ENCODE measurements at regions not wholly inside any gene's neighbourhood (a gene's known extent, or its start where the extent isn't known, plus 50 kb on each side); places are given as distances from the start of the nearest gene placed in this dataset.
"Not testable (repeated sequence)": the region's sequence is repeated elsewhere in the genome, so short reads cannot be mapped to it uniquely, and the experiment has no call there.

DNA sequence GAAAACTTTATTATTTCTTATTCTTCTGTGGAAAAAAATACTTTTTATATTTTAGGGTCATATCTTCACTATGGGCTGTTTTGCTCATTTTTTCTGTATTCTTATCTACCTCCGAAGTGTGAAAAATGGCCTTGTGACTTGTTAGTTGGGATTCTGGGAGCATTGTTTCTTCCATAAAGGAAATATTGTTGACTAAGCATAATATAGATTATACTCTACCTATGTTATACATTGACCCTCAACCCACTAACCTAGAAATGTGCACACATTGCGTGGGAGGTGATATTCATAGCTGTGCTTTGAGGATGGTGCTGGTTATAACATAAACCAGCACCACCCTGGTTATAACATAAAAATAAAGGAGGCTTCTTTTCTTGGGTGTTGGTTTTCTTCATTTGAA, 259.2 kb upstream of the AADAT start:
- no peak for DNase-seq (ENCODE audit: insufficient read length, low spot score)
- TF ChIP-seq POLR2A (IDR thresholded peaks at IDR 0.05; ENCODE audit: low read depth, low read length), result no peak
- no peak for FAIRE-seq

- not testable (repeated sequence) for FAIRE-seq
Measured at GRCh38 chr4:170347191-170347590, 257.4 kb upstream of the AADAT start.

DNA sequence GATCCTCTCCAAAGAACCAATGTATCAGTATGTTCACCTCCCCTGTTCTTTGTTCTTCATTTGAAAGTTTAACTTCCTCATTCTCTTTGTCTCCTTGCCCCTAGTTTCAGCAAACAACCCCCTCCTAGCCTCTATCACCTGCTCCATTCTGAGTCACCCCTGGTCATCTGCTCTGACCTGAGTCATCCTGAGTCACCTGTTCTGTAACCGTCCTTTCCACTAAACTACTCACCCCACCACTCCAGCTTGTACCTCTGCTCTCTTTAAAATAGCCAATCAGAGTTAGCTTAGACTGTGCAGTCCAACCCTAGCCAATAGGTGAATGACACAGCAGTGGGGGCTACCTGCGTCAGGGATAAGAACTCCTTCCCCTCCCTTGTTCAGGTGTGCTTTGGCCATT, 249.8 kb upstream of the AADAT start:
- TF ChIP-seq POLR2A (IDR thresholded peaks at IDR 0.05; ENCODE audit: low read depth, low read length), result no peak
- DNase-seq (ENCODE audit: insufficient read length, low spot score) (no peak), FAIRE-seq (no peak)

More at GRCh38 chr4:170347191-170347590, 257.4 kb upstream of the AADAT start:
- DNase-seq (ENCODE audit: insufficient read length, low spot score), result not testable (repeated sequence)

DNA sequence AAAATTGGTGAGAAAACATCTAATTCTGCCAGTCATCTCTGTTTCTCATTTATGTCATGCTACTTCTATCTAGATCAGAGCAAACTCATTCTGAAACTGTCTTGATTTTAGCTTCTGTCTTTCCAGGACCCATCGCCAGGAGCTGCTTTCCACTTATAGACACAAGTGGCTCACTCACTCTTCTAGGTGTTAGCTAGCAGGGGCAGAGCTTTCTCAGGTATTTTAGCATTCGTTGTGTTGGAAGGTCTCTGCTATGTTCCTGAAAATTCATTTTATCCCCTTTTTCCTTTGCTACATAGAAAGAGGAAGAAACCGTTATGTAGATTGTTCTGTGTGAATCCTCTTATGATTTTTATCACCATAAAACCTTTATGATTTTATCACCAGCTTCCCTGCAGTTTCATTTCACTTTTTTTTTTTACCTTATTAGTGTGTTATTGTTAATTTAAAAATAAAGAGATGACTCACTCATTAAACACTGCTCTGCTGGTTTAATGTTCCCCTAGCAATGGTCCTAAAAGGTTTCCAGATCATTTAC, 246.6 kb upstream of the AADAT start:
- FAIRE-seq (no peak), DNase-seq (ENCODE audit: insufficient read length, low spot score) (no peak)
- no peak for TF ChIP-seq POLR2A (IDR thresholded peaks at IDR 0.05; ENCODE audit: low read depth, low read length)

GRCh38 chr4:170325599-170325998, 235.8 kb upstream of the AADAT start:
- FAIRE-seq, result no peak
- no peak for TF ChIP-seq POLR2A (IDR thresholded peaks at IDR 0.05; ENCODE audit: low read depth, low read length)
- no peak for DNase-seq (ENCODE audit: insufficient read length, low spot score)

GRCh38 chr4:170323623-170324022, 233.9 kb upstream of the AADAT start:
- no peak for FAIRE-seq
- no peak for TF ChIP-seq POLR2A (IDR thresholded peaks at IDR 0.05; ENCODE audit: low read depth, low read length)
- DNase-seq (ENCODE audit: insufficient read length, low spot score), result no peak

DNA sequence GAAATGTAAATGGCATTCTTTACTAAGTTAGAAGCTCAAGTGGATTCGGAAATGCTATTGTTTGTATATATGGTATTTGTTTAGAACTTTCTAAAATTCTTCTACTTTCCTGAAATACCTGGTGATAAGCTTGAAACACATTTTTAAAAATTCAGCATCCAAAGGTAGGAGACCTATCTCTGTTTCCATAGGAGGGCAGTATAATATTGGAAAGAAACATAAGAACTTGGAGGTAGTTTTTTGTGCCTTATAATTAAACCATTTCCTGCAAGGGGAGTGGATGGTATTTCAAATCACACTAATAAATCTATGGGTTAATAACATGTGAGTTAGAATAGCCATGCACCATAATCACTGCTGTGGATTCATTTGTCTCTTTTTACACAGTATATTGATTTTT, 217.4 kb upstream of the AADAT start:
- no peak for FAIRE-seq

GRCh38 chr4:170306208-170306607, 216.5 kb upstream of the AADAT start:
- no peak for DNase-seq (ENCODE audit: insufficient read length, low spot score)
- no peak for FAIRE-seq
- no peak for TF ChIP-seq POLR2A (IDR thresholded peaks at IDR 0.05; ENCODE audit: low read depth, low read length)

More for the DNA sequence above, 217.4 kb upstream of the AADAT start:
- no peak for TF ChIP-seq POLR2A (IDR thresholded peaks at IDR 0.05; ENCODE audit: low read depth, low read length)
- DNase-seq (ENCODE audit: insufficient read length, low spot score), result no peak

GRCh38 chr4:170305627-170306026, 215.9 kb upstream of the AADAT start:
- FAIRE-seq, result no peak
- DNase-seq (ENCODE audit: insufficient read length, low spot score), result no peak
- TF ChIP-seq POLR2A (IDR thresholded peaks at IDR 0.05; ENCODE audit: low read depth, low read length), result no peak

DNA sequence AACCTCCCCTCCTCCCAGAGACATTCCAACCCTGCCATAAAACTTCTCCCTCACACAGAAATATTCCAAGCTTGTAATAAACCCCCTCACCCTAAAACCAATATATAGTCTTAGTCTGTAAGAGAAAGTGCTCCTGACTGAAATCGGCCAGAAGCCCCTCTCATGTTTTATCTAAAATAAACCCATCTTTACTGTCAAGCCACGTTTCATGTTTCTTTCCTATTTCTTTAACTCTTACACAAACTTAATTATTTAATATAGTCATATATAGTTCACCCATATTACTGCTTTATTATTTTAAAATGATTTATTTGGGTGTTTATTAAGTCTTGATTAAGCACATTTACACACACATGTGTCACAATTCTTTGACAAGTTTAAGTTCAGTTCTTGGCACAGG, 191.3 kb upstream of the AADAT start:
- TF ChIP-seq POLR2A (IDR thresholded peaks at IDR 0.05; ENCODE audit: low read depth, low read length), result no peak
- FAIRE-seq (no peak), DNase-seq (ENCODE audit: insufficient read length, low spot score) (no peak)

DNA sequence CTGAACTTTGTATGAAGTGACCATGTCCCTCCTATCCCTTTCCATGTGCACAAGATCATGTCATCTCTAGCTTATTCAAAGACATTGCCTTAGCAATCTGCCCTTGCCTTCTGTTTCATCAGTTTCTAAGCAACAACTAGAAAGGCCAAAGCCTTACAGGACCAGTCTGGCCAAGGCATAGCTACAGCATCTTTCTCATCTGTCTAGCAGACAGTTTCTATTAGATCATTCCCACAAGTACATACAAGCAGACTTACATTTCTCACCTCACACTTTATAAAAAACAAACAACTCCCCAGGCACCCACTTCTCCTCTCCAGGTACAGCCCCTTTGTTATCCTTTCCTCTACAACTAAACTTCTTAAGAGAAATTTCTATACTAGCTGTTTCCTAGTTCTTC, 188.7 kb upstream of the AADAT start:
- FAIRE-seq (no peak), DNase-seq (ENCODE audit: insufficient read length, low spot score) (no peak)
- no peak for TF ChIP-seq POLR2A (IDR thresholded peaks at IDR 0.05; ENCODE audit: low read depth, low read length)

DNA sequence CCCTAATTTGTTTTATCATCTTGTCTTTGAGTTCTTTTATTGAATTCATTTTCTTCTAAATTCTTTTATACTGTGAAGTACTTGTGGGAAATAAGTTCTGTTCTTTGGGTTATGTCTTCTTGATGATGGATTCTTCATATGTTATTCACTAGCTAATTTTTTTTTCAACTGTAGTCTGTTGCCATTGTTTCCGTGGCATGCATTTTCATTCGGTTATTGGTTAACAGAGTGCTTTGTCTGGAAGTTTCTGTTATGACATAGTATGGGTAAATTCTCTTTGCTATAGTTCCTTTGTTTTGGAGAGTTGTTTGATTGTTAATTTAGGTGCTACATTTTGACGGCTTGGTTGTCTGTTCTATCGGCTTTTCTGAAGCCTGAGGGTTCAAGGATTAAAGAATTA, 184.9 kb upstream of the AADAT start:
- FAIRE-seq (no peak), DNase-seq (ENCODE audit: insufficient read length, low spot score) (no peak)
- no peak for TF ChIP-seq POLR2A (IDR thresholded peaks at IDR 0.05; ENCODE audit: low read depth, low read length)

DNA sequence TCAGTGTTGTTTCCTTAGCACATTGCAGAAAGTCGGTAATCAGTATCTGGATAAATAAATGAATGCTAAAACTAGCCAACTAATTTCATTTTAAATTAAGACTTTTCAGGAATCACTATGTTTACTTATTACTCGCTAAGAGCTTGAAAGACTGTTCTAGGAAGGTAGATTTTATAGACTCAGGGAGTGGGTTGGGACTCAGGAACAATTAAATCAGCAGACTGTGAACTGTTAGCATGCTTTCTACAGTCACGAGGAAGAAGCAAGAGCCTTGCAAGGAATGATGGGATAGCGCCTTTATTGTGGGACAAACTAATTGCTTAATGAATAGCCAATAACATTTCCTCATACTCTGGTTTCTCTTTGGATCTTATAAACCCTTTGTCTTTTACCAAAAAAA, 183.2 kb upstream of the AADAT start:
- no peak for DNase-seq (ENCODE audit: insufficient read length, low spot score)
- no peak for FAIRE-seq
- TF ChIP-seq POLR2A (IDR thresholded peaks at IDR 0.05; ENCODE audit: low read depth, low read length), result no peak

- DNase-seq (ENCODE audit: insufficient read length, low spot score) (no peak), FAIRE-seq (no peak)
- no peak for TF ChIP-seq POLR2A (IDR thresholded peaks at IDR 0.05; ENCODE audit: low read depth, low read length)
Measured at GRCh38 chr4:170271723-170272122, 182.0 kb upstream of the AADAT start.

GRCh38 chr4:170270628-170271027, 180.9 kb upstream of the AADAT start:
- no peak for TF ChIP-seq POLR2A (IDR thresholded peaks at IDR 0.05; ENCODE audit: low read depth, low read length)
- no peak for DNase-seq (ENCODE audit: insufficient read length, low spot score)
- no peak for FAIRE-seq

GRCh38 chr4:170269950-170270349, 180.2 kb upstream of the AADAT start:
- FAIRE-seq (no peak), DNase-seq (ENCODE audit: insufficient read length, low spot score) (no peak)
- no peak for TF ChIP-seq POLR2A (IDR thresholded peaks at IDR 0.05; ENCODE audit: low read depth, low read length)
